GM12865 (cell line): ENCODE measurements at regions not wholly inside any gene's neighbourhood (a gene's known extent, or its start where the extent isn't known, plus 50 kb on each side); places are given as distances from the start of the nearest gene placed in this dataset.

Experiments used
- DNase-seq: peaks from one replicate; pipeline ENCODE4 v3.0.0; 2010; ENCODE audit warnings: low read depth
- H3K4me3 ChIP-seq: 2 replicates; pipeline ENCODE4 v1.5.1; 2011; ENCODE audit warnings: mild to moderate bottlenecking, low read depth, low read length, control low read depth
- TF ChIP-seq, protein P1 (sequence below): IDR thresholded peaks from 2 replicates; pipeline ENCODE4 v1.5.1; 2011; ENCODE audit warnings: low read length, control low read depth, low read depth, inconsistent platforms; ENCODE audit not compliant: insufficient read depth; ENCODE audit errors: missing control alignments

DNA sequence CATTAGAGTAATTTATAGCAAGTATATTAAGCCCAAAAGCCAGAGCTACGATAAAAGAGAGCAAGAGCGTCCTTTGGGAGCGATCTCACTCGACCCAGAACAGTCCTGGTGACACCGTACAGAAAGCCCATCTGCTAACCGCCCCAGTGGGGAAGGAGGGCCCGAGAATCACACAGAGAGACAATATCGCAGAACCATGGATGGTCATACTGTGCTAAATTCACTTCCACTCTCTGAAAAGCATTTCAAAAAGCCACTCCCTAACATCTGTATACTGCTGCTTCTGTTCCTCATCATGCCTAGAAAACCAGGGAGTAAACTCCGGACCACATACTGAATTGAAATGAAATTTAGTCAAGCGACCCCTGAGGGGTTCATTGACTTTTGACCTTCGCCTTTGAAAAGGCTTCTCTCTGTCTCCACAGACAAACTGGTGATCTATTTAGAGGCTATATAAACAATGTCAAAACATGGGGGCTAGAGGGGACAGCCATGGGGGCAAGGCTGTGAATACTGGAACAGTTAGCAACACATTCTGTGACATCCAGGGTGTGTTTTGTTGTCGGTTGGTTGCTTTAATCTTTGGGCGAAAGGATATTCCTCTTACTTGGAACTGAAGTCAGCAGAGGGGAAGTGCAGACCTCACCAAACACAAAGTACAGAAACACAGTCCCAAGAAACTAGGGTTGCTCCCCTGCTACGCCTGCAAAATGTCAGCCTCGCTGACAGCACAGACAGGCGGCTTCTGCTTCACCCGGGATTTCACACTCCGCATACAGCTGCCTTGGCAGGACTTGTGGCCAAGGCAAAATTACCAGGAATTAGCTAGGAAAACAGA lies 129.0 kb upstream of the RASGEF1B start:
- TF ChIP-seq, protein P1, sequence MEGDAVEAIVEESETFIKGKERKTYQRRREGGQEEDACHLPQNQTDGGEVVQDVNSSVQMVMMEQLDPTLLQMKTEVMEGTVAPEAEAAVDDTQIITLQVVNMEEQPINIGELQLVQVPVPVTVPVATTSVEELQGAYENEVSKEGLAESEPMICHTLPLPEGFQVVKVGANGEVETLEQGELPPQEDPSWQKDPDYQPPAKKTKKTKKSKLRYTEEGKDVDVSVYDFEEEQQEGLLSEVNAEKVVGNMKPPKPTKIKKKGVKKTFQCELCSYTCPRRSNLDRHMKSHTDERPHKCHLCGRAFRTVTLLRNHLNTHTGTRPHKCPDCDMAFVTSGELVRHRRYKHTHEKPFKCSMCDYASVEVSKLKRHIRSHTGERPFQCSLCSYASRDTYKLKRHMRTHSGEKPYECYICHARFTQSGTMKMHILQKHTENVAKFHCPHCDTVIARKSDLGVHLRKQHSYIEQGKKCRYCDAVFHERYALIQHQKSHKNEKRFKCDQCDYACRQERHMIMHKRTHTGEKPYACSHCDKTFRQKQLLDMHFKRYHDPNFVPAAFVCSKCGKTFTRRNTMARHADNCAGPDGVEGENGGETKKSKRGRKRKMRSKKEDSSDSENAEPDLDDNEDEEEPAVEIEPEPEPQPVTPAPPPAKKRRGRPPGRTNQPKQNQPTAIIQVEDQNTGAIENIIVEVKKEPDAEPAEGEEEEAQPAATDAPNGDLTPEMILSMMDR: no peak
- no peak for DNase-seq
- H3K4me3 ChIP-seq: no peak overlapping the region

DNA sequence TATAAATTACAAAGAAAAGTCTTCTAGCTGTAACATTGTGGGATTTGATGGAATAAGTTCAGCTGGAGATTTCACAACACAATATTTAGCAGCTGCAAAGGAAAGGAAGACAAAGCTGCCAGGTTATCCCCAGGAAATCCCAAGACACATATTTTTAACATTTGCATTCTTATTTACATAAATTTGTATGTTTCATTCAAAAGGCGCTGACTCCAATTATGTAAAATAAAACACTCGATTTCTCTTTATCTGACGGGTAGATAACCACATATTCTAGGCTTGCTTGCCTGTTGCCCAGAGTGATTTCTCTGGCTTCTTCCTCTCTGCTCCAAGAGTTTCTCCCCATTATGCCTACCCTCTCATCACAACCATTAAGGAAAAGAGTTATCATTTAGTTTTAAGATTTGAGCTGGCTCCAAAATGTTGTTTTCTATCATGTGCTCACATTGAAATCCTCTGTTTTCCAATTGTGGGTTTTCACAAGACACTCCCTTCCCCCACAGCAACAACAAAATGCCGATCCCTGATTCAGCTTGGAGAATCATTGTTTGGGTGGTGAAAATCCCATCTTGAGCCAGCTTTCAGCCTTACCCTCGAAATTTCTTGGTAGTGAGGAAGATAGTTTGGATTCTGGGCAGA lies 128.2 kb upstream of the RASGEF1B start:
- no peak for DNase-seq
- H3K4me3 ChIP-seq: no peak overlapping the region
- TF ChIP-seq, protein P1: no peak

DNA sequence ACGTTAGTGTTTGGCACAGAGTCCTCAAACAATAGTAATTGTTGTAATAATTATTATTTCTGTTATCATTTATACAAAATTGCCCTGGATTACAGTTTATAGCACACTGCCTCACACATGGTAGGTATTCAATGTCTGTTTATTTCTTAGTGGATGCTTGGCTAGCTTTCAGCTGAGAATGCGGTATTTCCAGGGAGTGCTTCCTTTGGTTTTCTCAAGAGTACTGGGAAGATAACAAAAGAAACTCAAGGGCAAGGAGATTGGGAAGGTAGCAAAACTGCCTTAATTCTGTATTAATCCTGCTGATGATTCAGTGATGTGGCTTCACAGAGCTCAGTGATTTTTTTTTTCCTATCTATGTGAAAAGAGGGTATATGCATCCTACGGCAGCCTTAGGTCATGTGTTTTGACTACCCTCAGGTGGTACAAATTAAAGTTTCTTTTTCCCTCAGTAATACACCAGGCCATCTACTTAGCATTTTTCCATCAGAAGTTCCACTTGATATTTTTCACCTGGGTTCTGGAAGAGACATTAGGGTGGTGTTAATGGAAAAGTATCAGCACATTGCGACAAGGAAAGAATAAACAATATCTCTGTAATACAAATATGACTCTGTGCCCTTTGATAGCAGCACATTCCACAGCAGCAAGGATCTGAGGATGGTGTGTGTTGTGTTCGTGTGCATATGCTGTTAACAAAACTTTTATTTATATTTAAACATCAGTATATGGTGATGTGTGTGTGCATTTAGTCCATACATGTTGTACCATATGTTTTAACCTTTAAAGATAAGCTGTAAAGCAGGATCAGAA lies 124.3 kb upstream of the RASGEF1B start:
- no peak overlapping the region for H3K4me3 ChIP-seq
- no peak for DNase-seq

DNA sequence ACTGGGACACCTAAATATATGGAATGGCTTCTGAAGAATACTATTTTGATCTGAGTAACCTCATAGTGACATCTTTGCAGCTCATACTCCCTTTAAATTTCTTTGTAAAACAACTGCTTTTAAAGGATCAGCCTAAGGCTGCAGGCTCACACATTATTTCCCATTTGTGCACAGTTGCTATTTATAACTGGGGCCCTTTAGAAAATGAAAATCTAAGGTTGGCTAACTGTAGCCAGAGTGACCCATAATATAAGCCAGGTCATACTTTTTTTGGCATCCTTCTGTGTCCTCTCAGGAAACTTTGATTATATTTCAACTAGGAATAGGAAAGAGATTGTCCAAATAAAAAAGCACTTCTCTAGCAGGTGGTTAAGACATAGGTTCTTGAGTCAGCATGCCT lies 123.6 kb upstream of the RASGEF1B start:
- H3K4me3 ChIP-seq: no peak overlapping the region
- no peak for DNase-seq
- TF ChIP-seq, protein P1: no peak

More for the DNA sequence above, 124.3 kb upstream of the RASGEF1B start:
- TF ChIP-seq, protein P1: no peak

DNA sequence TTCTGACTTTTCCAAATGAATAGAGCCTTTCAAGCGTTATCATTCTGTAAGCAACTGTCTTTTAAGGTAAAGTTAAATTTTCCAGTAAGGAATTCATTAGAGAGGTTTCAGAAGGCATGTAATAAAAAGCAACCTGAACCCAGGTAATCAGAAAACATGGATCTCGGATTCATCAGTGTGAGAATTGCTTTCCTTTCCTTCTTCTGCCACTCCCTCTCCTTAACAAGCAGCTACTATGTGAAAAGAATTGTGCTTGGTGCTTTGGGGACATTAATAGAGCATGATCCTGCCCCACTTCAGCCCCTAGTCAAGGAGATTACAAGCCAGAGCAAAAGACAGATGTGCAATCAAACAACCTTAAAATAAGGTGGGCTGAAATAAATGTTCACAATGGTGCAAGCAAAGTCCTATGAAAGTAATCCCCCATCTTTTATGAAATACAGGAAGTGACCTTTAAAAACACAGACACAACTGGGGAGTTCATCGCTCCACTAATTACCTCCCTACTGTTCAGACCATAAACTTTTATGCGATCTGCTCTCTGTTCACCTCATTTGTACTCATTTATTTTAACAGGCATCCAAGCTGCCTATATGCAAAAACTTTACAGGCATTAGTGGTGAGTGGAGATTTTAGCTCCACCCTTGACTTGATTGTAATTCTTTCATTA lies 122.9 kb upstream of the RASGEF1B start:
- no peak for DNase-seq
- H3K4me3 ChIP-seq: no peak overlapping the region
- TF ChIP-seq, protein P1: no peak

DNA sequence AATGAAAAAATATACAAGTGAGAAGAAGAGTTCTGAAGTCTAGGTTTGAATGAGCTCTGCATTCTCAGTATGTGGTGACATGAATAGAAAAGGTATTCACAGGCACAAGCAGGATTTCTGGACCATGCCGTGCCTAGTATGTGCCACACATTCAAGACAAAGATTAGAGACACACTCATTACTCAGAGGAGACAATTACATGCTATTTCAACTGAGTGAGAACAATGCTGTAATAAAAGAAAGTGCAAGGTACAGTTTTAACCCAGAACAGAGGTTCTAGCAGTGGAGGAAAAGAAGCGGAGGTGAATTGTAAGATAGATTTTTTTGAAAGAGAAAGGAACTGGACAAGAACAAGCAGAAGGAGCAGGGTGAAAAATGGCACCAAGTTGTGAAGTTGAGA lies 121.0 kb upstream of the RASGEF1B start:
- TF ChIP-seq, protein P1: no peak
- DNase-seq: no peak
- H3K4me3 ChIP-seq: no peak overlapping the region
